ENCODE measurements at regions not wholly inside any gene's neighbourhood (a gene's known extent, or its start where the extent isn't known, plus 50 kb on each side); places are given as distances from the start of the nearest gene placed in this dataset.
A peak's percentile ranks its signal among the peaks of the same experiment; 100 is the strongest.

GRCh38 chr4:156169861-156170260 lies 216.2 kb upstream of the CTSO start:
- ChIA-PET CTCF (interaction anchor here (1.1 kb wide), 1 partner anchor 799 kb away, joined by 3 read pairs; no protein-coding TSS in a partner anchor), POLR2A (no interaction called here)
- ATAC-seq: no peak
- H3K27ac ChIP-seq: no peak overlapping the region
- DNase-seq (ENCODE audit: low read depth in 1 of 2, low spot score in 1 of 2): no peak
- H3K4me2 ChIP-seq: no peak overlapping the region
- 63% methylated on average over 2 of the region's 2 CpGs for WGBS (ENCODE audit: missing lambda C conversion rate)
- no peak for FAIRE-seq
- no peaks in the 10 kb centered on the region for H3K9me3 ChIP-seq
- TF ChIP-seq USF2 (IDR thresholded peaks at IDR 0.05) (no peak), HDAC2 (IDR thresholded peaks at IDR 0.05) (no peak), SREBF2 (IDR thresholded peaks at IDR 0.05) (no peak)
- H3K4me3 ChIP-seq: no peak overlapping the region
- no peaks in the 10 kb centered on the region for H3K4me1 ChIP-seq

- Histone ChIP-seq H3K4me1 (no peaks in the 10 kb centered on the region), H3K27ac (no peak overlapping the region), H3K4me2 (no peak overlapping the region), H3K4me3 (no peak overlapping the region), H3K9me3 (no peaks in the 10 kb centered on the region)
- FAIRE-seq: no peak
- POLR2A ChIA-PET: no interaction called here
- no peak for TF ChIP-seq HDAC2 (IDR thresholded peaks at IDR 0.05)
- TF ChIP-seq KDM1A (IDR thresholded peaks at IDR 0.05; ENCODE audit: low read depth): no peak
- TF ChIP-seq HMGXB4 (CRISPR knock-in tag; IDR thresholded peaks at IDR 0.05; ENCODE audit: borderline replicate concordance): no peak
- 0 out of 3 replicates have a peak, but pooled peaks have one; percentile 5 for TF ChIP-seq SMC3 (IDR thresholded peaks at IDR 0.05)
- TF ChIP-seq RAD21 (conservative IDR thresholded peaks at IDR 0.05 in 1 of 2, IDR thresholded peaks at IDR 0.05 in 1 of 2): peak; percentile 44 to 53
- TF ChIP-seq CTCF (IDR thresholded peaks at IDR 0.05): peak; percentile 30; the same call in 2 of the 3 replicates
- CTCF ChIA-PET: no interaction called here
- DNase-seq (ENCODE audit: low read depth in 1 of 2, low spot score in 1 of 2): peak in 1 of 2 experiments; percentile 4
- ATAC-seq: peak in 1 of 2 experiments; percentile 37; a peak in 1 of 6 replicates
- WGBS (ENCODE audit: missing lambda C conversion rate): 22% methylated on average over 3 of the region's 3 CpGs
Observed at GRCh38 chr4:156169011-156169410, 215.3 kb upstream of the CTSO start.

GRCh38 chr4:156168288-156168687 lies 214.6 kb upstream of the CTSO start:
- ATAC-seq: no peak

GRCh38 chr4:156158747-156159146 lies 205.1 kb upstream of the CTSO start:
- no peak for DNase-seq (ENCODE audit: low read depth in 1 of 2, low spot score in 1 of 2)
- FAIRE-seq: no peak
- ATAC-seq: no peak
- CTCF ChIA-PET: no interaction called here
- Histone ChIP-seq H3K4me1 (no peaks in the 10 kb centered on the region), H3K27ac (no peak overlapping the region), H3K4me3 (no peak overlapping the region), H3K4me2 (no peak overlapping the region), H3K9me3 (no peaks in the 10 kb centered on the region)
- POLR2A ChIA-PET: no interaction called here
- TF ChIP-seq ZSCAN20 (CRISPR knock-in tag; IDR thresholded peaks at IDR 0.05) (no peak), SREBF2 (IDR thresholded peaks at IDR 0.05) (no peak), HMGXB4 (CRISPR knock-in tag; IDR thresholded peaks at IDR 0.05; ENCODE audit: borderline replicate concordance) (no peak), MAX (IDR thresholded peaks at IDR 0.05) (no peak), FOXS1 (CRISPR knock-in tag; IDR thresholded peaks at IDR 0.05) (no peak), HOXB13 (CRISPR knock-in tag; IDR thresholded peaks at IDR 0.05; ENCODE audit: low read depth) (no peak), ZFP36 (IDR thresholded peaks at IDR 0.05; ENCODE audit: borderline replicate concordance, partially characterized antibody) (no peak), TP53 (CRISPR knock-in tag; IDR thresholded peaks at IDR 0.05) (no peak), BHLHE40 (IDR thresholded peaks at IDR 0.05; ENCODE audit: low read depth, low read length) (no peak), SMC3 (IDR thresholded peaks at IDR 0.05) (no peak), REST (IDR thresholded peaks at IDR 0.05) (no peak), CBX8 (IDR thresholded peaks at IDR 0.05) (no peak), POLR2A (IDR thresholded peaks at IDR 0.05; ENCODE audit: low read length) (no peak)

More at GRCh38 chr4:156168288-156168687, 214.6 kb upstream of the CTSO start:
- DNase-seq (ENCODE audit: low read depth in 1 of 2, low spot score in 1 of 2) (no peak), FAIRE-seq (no peak)
- Histone ChIP-seq H3K27ac (no peak overlapping the region), H3K9me3 (no peaks in the 10 kb centered on the region), H3K4me1 (no peaks in the 10 kb centered on the region), H3K4me2 (no peak overlapping the region), H3K4me3 (no peak overlapping the region)
- ChIA-PET CTCF (no interaction called here), POLR2A (no interaction called here)
- TF ChIP-seq MAFK (IDR thresholded peaks at IDR 0.05; ENCODE audit: partially characterized antibody) (no peak), CBX8 (IDR thresholded peaks at IDR 0.05) (no peak), GATA3 (IDR thresholded peaks at IDR 0.05; ENCODE audit: borderline replicate concordance) (no peak), MAX (IDR thresholded peaks at IDR 0.05) (no peak), KDM1A (IDR thresholded peaks at IDR 0.05; ENCODE audit: low read depth) (no peak)
- WGBS (ENCODE audit: missing lambda C conversion rate): 0% methylated on average over 1 of the region's 1 CpG

Measured in A549 (cell line).